Daoy (cell line): ENCODE measurements at regions not wholly inside any gene's neighbourhood (a gene's known extent, or its start where the extent isn't known, plus 50 kb on each side); places are given as distances from the start of the nearest gene placed in this dataset.

Source experiments
- DNase-seq: peaks from one replicate; pipeline ENCODE4 v3.0.0-alpha.2; 2015; ENCODE audit warnings: low read depth

DNA sequence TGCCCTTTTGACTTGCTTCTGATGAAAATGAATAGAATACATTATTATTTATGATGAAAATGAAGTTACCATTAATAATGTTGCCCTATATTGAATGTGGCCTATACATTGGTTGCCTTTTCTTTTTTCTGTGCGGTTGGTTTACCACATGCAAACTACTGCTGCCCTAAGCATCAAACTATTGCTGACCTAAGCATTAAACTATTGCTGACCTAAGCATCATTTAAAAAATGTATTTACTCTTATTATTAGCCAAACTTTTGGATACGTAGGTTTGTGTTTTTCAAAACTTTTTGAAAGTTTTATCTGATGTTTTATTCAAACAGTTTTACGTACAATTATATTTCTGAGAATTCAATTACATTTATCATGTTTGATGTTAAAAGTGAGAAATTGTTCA is 76.0 kb upstream of the CDH10 start:
- no peak for DNase-seq

- DNase-seq: peak; percentile 5
Observed at GRCh38 chr5:24714746-24715145, 70.0 kb upstream of the CDH10 start.

- DNase-seq: no peak
Observed at GRCh38 chr5:24712947-24713346, 68.2 kb upstream of the CDH10 start.

GRCh38 chr5:24712047-24712446 is 67.3 kb upstream of the CDH10 start:
- no peak for DNase-seq

DNA sequence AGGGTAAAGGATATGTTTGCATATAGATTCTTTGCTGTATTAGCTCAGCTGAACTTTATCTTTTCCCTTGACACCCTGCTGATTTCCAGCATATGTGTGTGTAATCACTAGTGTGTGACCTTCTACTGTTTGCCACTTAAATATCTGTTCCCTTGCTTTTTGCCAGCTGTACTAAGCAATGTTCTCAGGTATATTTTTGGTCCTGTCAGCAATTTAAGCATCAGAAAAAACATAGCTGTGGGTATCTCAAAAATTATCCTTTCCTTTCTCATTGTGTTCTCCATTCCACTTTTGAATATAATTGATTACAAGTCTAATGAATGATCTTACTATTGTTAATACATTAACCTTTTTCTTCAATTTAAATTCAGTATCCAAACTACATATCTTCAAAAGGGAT is 59.2 kb upstream of the CDH10 start:
- no peak for DNase-seq
